ENCODE measurements at regions not wholly inside any gene's neighbourhood (a gene's known extent, or its start where the extent isn't known, plus 50 kb on each side); places are given as distances from the start of the nearest gene placed in this dataset.

- no peak overlapping the region for H3K4me3 ChIP-seq
- H3K4me1 ChIP-seq (ENCODE audit: low read depth) = no peaks in the 10 kb centered on the region
- ATAC-seq = no peak
- no peaks in the 10 kb centered on the region for H3K36me3 ChIP-seq (ENCODE audit: low read depth)
- intact Hi-C loops (cut with DNase I, micrococcal nuclease) = no loop called here
- no peak for DNase-seq
- TF ChIP-seq CTCF (IDR thresholded peaks at IDR 0.05) = no peak
- no peaks in the 10 kb centered on the region for H3K9me3 ChIP-seq
Measured at GRCh38 chr19:41525989-41526388, 50.0 kb upstream of the CEACAM21 start.
